Keratinocyte (primary cell): ENCODE measurements at regions not wholly inside any gene's neighbourhood (a gene's known extent, or its start where the extent isn't known, plus 50 kb on each side); places are given as distances from the start of the nearest gene placed in this dataset.

Experiments used
- DNase-seq: peaks from one replicate; pipeline ENCODE4 v3.0.0-alpha.2; 2011; ENCODE audit warnings: low read depth, missing footprints, low spot score
- FAIRE-seq: peaks from 2 replicates; lab custom pipeline; 2011; peaks lifted over from hg19 to GRCh38; lab: Jason Lieb, UNC
- H2AFZ ChIP-seq: 2 replicates; pipeline ENCODE4 v1.6.0; 2012; ENCODE audit warnings: low read length, control low read depth, inconsistent platforms; ENCODE audit not compliant: control insufficient read depth
- H3K27ac ChIP-seq: 2 replicates; pipeline ENCODE4 v1.5.1; 2011; ENCODE audit warnings: low read length; ENCODE audit not compliant: control insufficient read depth, insufficient read depth
- H3K27me3 ChIP-seq: 3 replicates; pipeline ENCODE4 v1.6.0; 2011; ENCODE audit warnings: low read length; ENCODE audit not compliant: control insufficient read depth, insufficient read depth; ENCODE audit errors: extremely low read depth
- H3K36me3 ChIP-seq, 2 experiments: 2 replicates in 1 of 2; 3 replicates in 1 of 2; pipeline ENCODE4 v1.5.1; 2011; ENCODE audit warnings: low read length in 2 of 2, mild to moderate bottlenecking in 1 of 2; ENCODE audit not compliant: control insufficient read depth in 2 of 2, insufficient read depth in 2 of 2; ENCODE audit errors: extremely low read depth in 1 of 2
- H3K4me1 ChIP-seq: 3 replicates; pipeline ENCODE4 v1.5.1; 2011; ENCODE audit warnings: low read length; ENCODE audit not compliant: control insufficient read depth, insufficient read depth; ENCODE audit errors: extremely low read depth
- H3K4me2 ChIP-seq: 3 replicates; pipeline ENCODE4 v1.6.0; 2011; ENCODE audit warnings: low read depth, low read length; ENCODE audit not compliant: control insufficient read depth, insufficient read depth; ENCODE audit errors: extremely low read depth
- H3K4me3 ChIP-seq, 3 experiments: fragments of 200-600 bp in 1 of 3; sonication (generic) in 1 of 3; 2 replicates in 2 of 3; 3 replicates in 1 of 3; pipeline ENCODE4 v1.5.1; 2011 to 2016; ENCODE audit warnings: low read length in 3 of 3, mild to moderate bottlenecking in 3 of 3, control low read depth in 2 of 3, inconsistent platforms in 1 of 3, low read depth in 1 of 3, mixed read lengths in 1 of 3, mixed run types in 1 of 3, moderate library complexity in 1 of 3; ENCODE audit not compliant: control insufficient read depth in 2 of 3, insufficient read depth in 2 of 3; ENCODE audit errors: extremely low read depth in 1 of 3
- H3K79me2 ChIP-seq: 2 replicates; pipeline ENCODE4 v1.6.0; 2012; ENCODE audit warnings: low read length; ENCODE audit not compliant: control insufficient read depth, insufficient read depth
- H3K9ac ChIP-seq: 3 replicates; pipeline ENCODE4 v1.6.0; 2011; ENCODE audit warnings: low read length; ENCODE audit not compliant: control insufficient read depth, insufficient read depth; ENCODE audit errors: extremely low read depth
- H3K9me1 ChIP-seq: 3 replicates; pipeline ENCODE4 v1.6.0; 2011; ENCODE audit warnings: low read length; ENCODE audit not compliant: control insufficient read depth, insufficient read depth; ENCODE audit errors: extremely low read depth
- H3K9me3 ChIP-seq: 2 replicates; pipeline ENCODE4 v1.5.1; 2012; ENCODE audit warnings: low read depth, low read length; ENCODE audit not compliant: control insufficient read depth
- H4K20me1 ChIP-seq: 3 replicates; pipeline ENCODE4 v1.6.0; 2011; ENCODE audit warnings: low read length; ENCODE audit not compliant: control insufficient read depth, insufficient read depth; ENCODE audit errors: extremely low read depth
- CTCF ChIP-seq, 3 experiments: IDR thresholded peaks in 1 of 3; conservative IDR thresholded peaks in 1 of 3; optimal IDR thresholded peaks in 1 of 3; 2 replicates in 2 of 3; 3 replicates in 1 of 3; pipeline versions ENCODE3 to v1.5.1; 2011; ENCODE audit warnings: low read length in 3 of 3, mild to moderate bottlenecking in 3 of 3, moderate library complexity in 2 of 3, control low read depth in 1 of 3, inconsistent platforms in 1 of 3; ENCODE audit not compliant: insufficient read depth in 2 of 3; ENCODE audit errors: extremely low read depth in 1 of 3
- EZH2 ChIP-seq: IDR thresholded peaks from one replicate; pipeline ENCODE4 v1.6.1; 2012; ENCODE audit warnings: inconsistent platforms, mild to moderate bottlenecking, low read length, moderate library complexity
- dilution Hi-C: fragments of 300-500 bp; cut with MboI; formaldehyde crosslinking; loops from one replicate; pipeline ENCODE4 v1.7.0; 2020; ENCODE audit warnings: low sequenced_read_pairs; ENCODE audit not compliant: extremely low pct_ligation_motif_present

GRCh38 chr6:71420693-71421328 is 132.2 kb downstream of the OGFRL1 start:
- H3K79me2 ChIP-seq = peaks cover 48% of the 10 kb centered on the region
- H3K9me3 ChIP-seq = no peaks in the 10 kb centered on the region
- no peak for DNase-seq
- peak overlapping the region; percentile 79 to 97 (median 95) for H3K4me3 ChIP-seq
- FAIRE-seq = peak; percentile 88
- peak overlapping the region; percentile 97 for H2AFZ ChIP-seq
- TF ChIP-seq CTCF (optimal IDR thresholded peaks at IDR 0.05 in 1 of 3, IDR thresholded peaks at IDR 0.05 in 1 of 3, conservative IDR thresholded peaks at IDR 0.05 in 1 of 3; ENCODE audit: extremely low read depth in 1 of 3, insufficient read depth in 2 of 3, low read length in 3 of 3) (no peak), EZH2 (no peak)
- no peaks in the 10 kb centered on the region for H4K20me1 ChIP-seq
- H3K4me1 ChIP-seq = peaks cover 16% of the 10 kb centered on the region
- no peaks in the 10 kb centered on the region for H3K27me3 ChIP-seq
- peaks cover 6 to 13% of the 10 kb centered on the region in 2 experiments for H3K36me3 ChIP-seq
- H3K9me1 ChIP-seq = no peaks in the 10 kb centered on the region
- dilution Hi-C loops = no loop called here
- H3K4me2 ChIP-seq = peak overlapping the region; percentile 86
- H3K27ac ChIP-seq = peak overlapping the region; percentile 78
- H3K9ac ChIP-seq = peak overlapping the region; percentile 81

GRCh38 chr6:71421611-71422010 is 133.0 kb downstream of the OGFRL1 start:
- no peak overlapping the region for H2AFZ ChIP-seq

More at GRCh38 chr6:71421611-71422010, 133.0 kb downstream of the OGFRL1 start:
- Histone ChIP-seq H3K27me3 (no peaks in the 10 kb centered on the region), H3K27ac (no peak overlapping the region), H3K9me1 (no peaks in the 10 kb centered on the region), H3K4me1 (peaks cover 16% of the 10 kb centered on the region), H3K9ac (no peak overlapping the region), H3K4me2 (no peak overlapping the region), H3K79me2 (peaks cover 41% of the 10 kb centered on the region), H4K20me1 (no peaks in the 10 kb centered on the region), H3K9me3 (no peaks in the 10 kb centered on the region), H3K36me3 (peaks cover 4 to 9% of the 10 kb centered on the region in 2 experiments), H3K4me3 (no peak overlapping the region)
- FAIRE-seq = no peak
- no peak for TF ChIP-seq CTCF (optimal IDR thresholded peaks at IDR 0.05 in 1 of 3, IDR thresholded peaks at IDR 0.05 in 1 of 3, conservative IDR thresholded peaks at IDR 0.05 in 1 of 3; ENCODE audit: extremely low read depth in 1 of 3, insufficient read depth in 2 of 3, low read length in 3 of 3)
- TF ChIP-seq EZH2 = no peak
- no peak for DNase-seq
- dilution Hi-C loops = no loop called here
